ENCODE measurements at regions not wholly inside any gene's neighbourhood (a gene's known extent, or its start where the extent isn't known, plus 50 kb on each side); places are given as distances from the start of the nearest gene placed in this dataset.

- no peak for TF ChIP-seq EZH2 (IDR thresholded peaks at IDR 0.05; ENCODE audit: insufficient read depth, poor library complexity, severe bottlenecking)
- no peak for TF ChIP-seq EZH2phosphoT487 (IDR thresholded peaks at IDR 0.05; ENCODE audit: insufficient read depth, low read depth)
Measured at GRCh38 chr21:32132881-32133280, 146.0 kb downstream of the MIS18A start.
